ENCODE measurements at regions not wholly inside any gene's neighbourhood (a gene's known extent, or its start where the extent isn't known, plus 50 kb on each side); places are given as distances from the start of the nearest gene placed in this dataset.

- no peak for TF ChIP-seq CTCF (IDR thresholded peaks at IDR 0.05; ENCODE audit: low read depth, low read length, missing input control)
- no peak for TF ChIP-seq MAX (IDR thresholded peaks at IDR 0.05)
- no peak for TF ChIP-seq JUND (IDR thresholded peaks at IDR 0.05)
- no peak for TF ChIP-seq YY1 (IDR thresholded peaks at IDR 0.05)
Observed at GRCh38 chr7:12123172-12123571, 87.9 kb upstream of the TMEM106B start.

Data from liver (tissue), 3 donors.